ENCODE measurements at regions not wholly inside any gene's neighbourhood (a gene's known extent, or its start where the extent isn't known, plus 50 kb on each side); places are given as distances from the start of the nearest gene placed in this dataset.

GRCh38 chr12:118773956-118774723 lies 207.2 kb upstream of the SRRM4 start:
- DNase-seq = peak; percentile 85

- DNase-seq = no peak
These were observed 203.8 kb upstream of the SRRM4 start for GRCh38 chr12:118777504-118777903.

- DNase-seq = no peak
These were observed 203.3 kb upstream of the SRRM4 start for GRCh38 chr12:118778077-118778476.

GRCh38 chr12:118780939-118781338 lies 200.4 kb upstream of the SRRM4 start:
- DNase-seq = no peak

GRCh38 chr12:118781692-118782091 lies 199.6 kb upstream of the SRRM4 start:
- no peak for DNase-seq

- DNase-seq = no peak
These were observed 197.6 kb upstream of the SRRM4 start for GRCh38 chr12:118783703-118784102.

GRCh38 chr12:118790578-118790977 lies 190.8 kb upstream of the SRRM4 start:
- DNase-seq = no peak

- no peak for DNase-seq
These were observed 167.5 kb upstream of the SRRM4 start for GRCh38 chr12:118813778-118814357.

- no peak for DNase-seq
These were observed 165.0 kb upstream of the SRRM4 start for GRCh38 chr12:118816296-118816695.

- no peak for DNase-seq
These were observed 159.9 kb upstream of the SRRM4 start for GRCh38 chr12:118821386-118821925.

- DNase-seq = no peak
These were observed 158.8 kb upstream of the SRRM4 start for GRCh38 chr12:118822512-118822911.

- DNase-seq = no peak
These were observed 154.3 kb upstream of the SRRM4 start for GRCh38 chr12:118827047-118827446.

GRCh38 chr12:118827606-118828005 lies 153.7 kb upstream of the SRRM4 start:
- no peak for DNase-seq

- DNase-seq = no peak
These were observed 151.0 kb upstream of the SRRM4 start for GRCh38 chr12:118830296-118830695.

GRCh38 chr12:118835926-118836325 lies 145.4 kb upstream of the SRRM4 start:
- DNase-seq = no peak

- DNase-seq = no peak
These were observed 140.9 kb upstream of the SRRM4 start for GRCh38 chr12:118840399-118840798.

GRCh38 chr12:118840878-118841277 lies 140.5 kb upstream of the SRRM4 start:
- DNase-seq = no peak

- DNase-seq = no peak
These were observed 139.8 kb upstream of the SRRM4 start for GRCh38 chr12:118841588-118841987.

- DNase-seq = peak; percentile 45
These were observed 138.5 kb upstream of the SRRM4 start for GRCh38 chr12:118842866-118843265.

- no peak for DNase-seq
These were observed 134.9 kb upstream of the SRRM4 start for GRCh38 chr12:118846416-118846815.

- DNase-seq = no peak
These were observed 131.0 kb upstream of the SRRM4 start for GRCh38 chr12:118850244-118850825.

GRCh38 chr12:118851891-118852290 lies 129.4 kb upstream of the SRRM4 start:
- DNase-seq = no peak

- no peak for DNase-seq
These were observed 127.7 kb upstream of the SRRM4 start for GRCh38 chr12:118853634-118854033.

GRCh38 chr12:118855858-118856257 lies 125.5 kb upstream of the SRRM4 start:
- no peak for DNase-seq

All from occipital lobe (tissue), 1 donor.